Testis (tissue), 2 donors: ENCODE measurements at regions not wholly inside any gene's neighbourhood (a gene's known extent, or its start where the extent isn't known, plus 50 kb on each side); places are given as distances from the start of the nearest gene placed in this dataset.

Source experiments
- DNase-seq: peaks from one replicate; pipeline ENCODE4 v3.0.0-alpha.2; 2019
- H3K27ac ChIP-seq, 2 donors: fragments of 200-600 bp; sonication (generic); one replicate each; pipeline ENCODE4 v1.5.1; 2019
- H3K27me3 ChIP-seq: fragments of 200-600 bp; sonication (generic); one replicate; pipeline ENCODE4 v1.5.1; 2019
- H3K36me3 ChIP-seq: fragments of 200-600 bp; sonication (generic); one replicate; pipeline ENCODE4 v1.5.1; 2017; ENCODE audit warnings: low read depth; ENCODE audit errors: missing control alignments
- H3K4me1 ChIP-seq: fragments of 200-600 bp; sonication (generic); one replicate; pipeline ENCODE4 v1.5.1; 2019
- H3K4me3 ChIP-seq, 2 donors: fragments of 200-600 bp; sonication (generic); one replicate each; pipeline ENCODE4 v1.5.1; 2017 to 2019
- H3K9me3 ChIP-seq: fragments of 200-600 bp; sonication (generic); one replicate; pipeline ENCODE4 v1.5.1; 2017
- POLR2A ChIP-seq: fragments of 450-650 bp; IDR thresholded peaks from one replicate; pipeline ENCODE4 v1.6.1; 2017; ENCODE audit warnings: antibody characterized with exemption, mild to moderate bottlenecking, moderate library complexity
- WGBS, 2 donors: methylation state at CpG; one replicate each; pipeline ENCODE4 v1.1.5; 2018; 5-methylcytosine and 5-hydroxymethylcytosine counted together
- intact Hi-C: fragments of 100-400 bp; cut with DNase I; formaldehyde crosslinking; loops from one replicate; pipeline ENCODE4 v1.15.1; 2023; ENCODE audit warnings: low total_unique reads
- TF ChIP-seq, protein P1 (sequence below), 3 experiments: fragments of 450-650 bp in 2 of 3; fragments of 200-600 bp in 1 of 3; sonication (generic) in 1 of 3; IDR thresholded peaks; one replicate each; pipeline ENCODE4 v1.5.1; 2016 to 2019; ENCODE audit warnings: antibody characterized with exemption in 3 of 3, mild to moderate bottlenecking in 2 of 3, moderate library complexity in 1 of 3

DNA sequence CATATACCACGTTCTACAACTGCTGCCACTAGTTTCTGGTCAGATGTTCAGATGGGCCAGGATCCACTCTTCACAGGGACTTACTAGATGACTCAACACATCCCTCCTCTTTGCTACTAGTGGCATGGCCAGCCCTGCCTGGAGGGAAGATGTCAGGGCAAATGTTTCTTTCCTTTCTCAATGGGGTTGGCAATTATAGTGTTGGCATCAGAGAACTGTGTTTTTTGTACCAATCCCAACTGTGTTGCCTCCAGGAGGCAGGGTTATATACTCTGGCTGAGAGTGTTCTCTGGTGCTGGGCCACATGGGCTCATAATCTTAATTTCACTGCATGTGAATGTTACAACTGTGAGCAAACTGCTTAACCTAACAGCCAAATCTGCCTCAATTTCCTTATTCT is 69.9 kb upstream of the AVPR1A start:
- TF ChIP-seq, protein P1, sequence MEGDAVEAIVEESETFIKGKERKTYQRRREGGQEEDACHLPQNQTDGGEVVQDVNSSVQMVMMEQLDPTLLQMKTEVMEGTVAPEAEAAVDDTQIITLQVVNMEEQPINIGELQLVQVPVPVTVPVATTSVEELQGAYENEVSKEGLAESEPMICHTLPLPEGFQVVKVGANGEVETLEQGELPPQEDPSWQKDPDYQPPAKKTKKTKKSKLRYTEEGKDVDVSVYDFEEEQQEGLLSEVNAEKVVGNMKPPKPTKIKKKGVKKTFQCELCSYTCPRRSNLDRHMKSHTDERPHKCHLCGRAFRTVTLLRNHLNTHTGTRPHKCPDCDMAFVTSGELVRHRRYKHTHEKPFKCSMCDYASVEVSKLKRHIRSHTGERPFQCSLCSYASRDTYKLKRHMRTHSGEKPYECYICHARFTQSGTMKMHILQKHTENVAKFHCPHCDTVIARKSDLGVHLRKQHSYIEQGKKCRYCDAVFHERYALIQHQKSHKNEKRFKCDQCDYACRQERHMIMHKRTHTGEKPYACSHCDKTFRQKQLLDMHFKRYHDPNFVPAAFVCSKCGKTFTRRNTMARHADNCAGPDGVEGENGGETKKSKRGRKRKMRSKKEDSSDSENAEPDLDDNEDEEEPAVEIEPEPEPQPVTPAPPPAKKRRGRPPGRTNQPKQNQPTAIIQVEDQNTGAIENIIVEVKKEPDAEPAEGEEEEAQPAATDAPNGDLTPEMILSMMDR (IDR thresholded peaks at IDR 0.05): no peak
- TF ChIP-seq POLR2A: no peak
- Histone ChIP-seq H3K27ac (no peak overlapping the region), H3K4me1 (no peaks in the 10 kb centered on the region), H3K9me3 (no peaks in the 10 kb centered on the region), H3K36me3 (no peaks in the 10 kb centered on the region), H3K4me3 (no peak overlapping the region), H3K27me3 (no peaks in the 10 kb centered on the region)
- 0 to 43% methylated on average over 1 of the region's 1 CpG for WGBS, 2 donors
- DNase-seq: no peak
- intact Hi-C loops: no loop called here

DNA sequence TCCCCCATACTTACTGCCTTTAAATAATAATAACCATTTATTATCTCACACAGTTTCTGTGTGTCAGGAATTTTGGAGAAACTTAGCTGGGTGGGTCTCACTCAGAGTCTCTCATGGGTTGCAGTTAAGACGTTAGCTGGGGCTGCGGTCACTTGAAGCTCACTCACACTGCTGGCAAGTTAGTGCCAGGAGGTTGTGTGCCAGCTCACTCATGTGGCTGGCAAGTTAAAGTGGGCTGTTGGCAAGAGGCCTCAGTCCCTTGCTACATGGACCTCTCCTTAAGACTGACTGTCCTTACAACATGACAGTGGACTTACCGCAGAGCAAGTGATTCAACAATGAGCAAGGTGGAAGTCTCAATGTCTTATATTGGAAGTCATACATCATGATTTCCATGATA is 61.3 kb upstream of the AVPR1A start:
- intact Hi-C loops: no loop called here
- Histone ChIP-seq H3K27me3 (no peaks in the 10 kb centered on the region), H3K4me1 (no peaks in the 10 kb centered on the region), H3K27ac (no peak overlapping the region), H3K9me3 (no peaks in the 10 kb centered on the region), H3K4me3 (no peak overlapping the region), H3K36me3 (no peaks in the 10 kb centered on the region)
- no peak for TF ChIP-seq POLR2A
- TF ChIP-seq, protein P1 (IDR thresholded peaks at IDR 0.05): no peak
- WGBS, 2 donors: 89 to 96% methylated on average over 3 of the region's 3 CpGs
- no peak for DNase-seq

DNA sequence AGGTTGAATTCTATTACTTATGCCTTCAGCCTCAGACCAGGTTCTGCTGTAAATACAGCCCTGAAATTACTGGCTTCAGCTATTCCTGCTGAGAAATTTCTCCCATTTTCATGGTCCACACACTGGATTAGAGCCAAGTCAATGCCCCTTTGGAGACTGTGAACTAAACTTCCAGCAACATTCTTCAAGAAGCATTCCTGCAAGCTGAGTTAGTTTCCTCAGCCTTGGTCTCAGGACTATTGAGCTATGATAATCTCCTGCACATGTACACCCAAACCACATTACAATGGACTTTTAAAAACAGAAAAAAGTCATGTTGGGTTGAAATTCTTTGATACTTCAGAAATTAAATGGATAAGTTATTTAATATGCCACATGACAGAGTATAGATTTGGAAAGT is 58.0 kb upstream of the AVPR1A start:
- no peaks in the 10 kb centered on the region for H3K27me3 ChIP-seq
- H3K36me3 ChIP-seq: no peaks in the 10 kb centered on the region
- H3K4me1 ChIP-seq: peaks cover 3% of the 10 kb centered on the region
- intact Hi-C loops: no loop called here
- H3K4me3 ChIP-seq: no peak overlapping the region
- DNase-seq: no peak
- no peak for TF ChIP-seq POLR2A
- H3K9me3 ChIP-seq: no peaks in the 10 kb centered on the region
- H3K27ac ChIP-seq: no peak overlapping the region

DNA sequence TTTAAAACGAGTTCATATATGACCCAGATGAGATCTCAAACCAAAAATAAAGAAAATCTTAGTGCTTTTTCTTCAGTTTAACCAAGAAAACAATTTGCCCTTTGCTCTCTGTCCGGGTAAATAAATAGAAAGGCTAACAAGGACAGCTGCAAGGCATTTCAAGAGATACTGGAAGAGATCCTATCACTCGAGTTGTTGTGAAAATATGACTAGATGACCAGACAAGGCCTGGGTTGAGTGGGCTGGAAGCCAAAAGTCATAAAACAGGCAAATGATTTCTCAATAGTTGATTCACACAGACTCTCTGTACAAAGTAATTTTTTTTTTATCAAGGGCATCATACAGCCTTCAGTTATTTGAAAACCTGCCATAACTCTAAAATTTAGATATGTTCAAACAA is 55.9 kb upstream of the AVPR1A start:
- H3K4me3 ChIP-seq: no peak overlapping the region
- no peak overlapping the region for H3K27ac ChIP-seq
- TF ChIP-seq POLR2A: no peak
- TF ChIP-seq, protein P1 (IDR thresholded peaks at IDR 0.05): no peak
- H3K9me3 ChIP-seq: no peaks in the 10 kb centered on the region
- H3K27me3 ChIP-seq: no peaks in the 10 kb centered on the region
- H3K4me1 ChIP-seq: peaks cover 3% of the 10 kb centered on the region
- no peak for DNase-seq
- intact Hi-C loops: no loop called here
- WGBS, 2 donors: 34 to 36% methylated on average over 3 of the region's 3 CpGs
- H3K36me3 ChIP-seq: no peaks in the 10 kb centered on the region

DNA sequence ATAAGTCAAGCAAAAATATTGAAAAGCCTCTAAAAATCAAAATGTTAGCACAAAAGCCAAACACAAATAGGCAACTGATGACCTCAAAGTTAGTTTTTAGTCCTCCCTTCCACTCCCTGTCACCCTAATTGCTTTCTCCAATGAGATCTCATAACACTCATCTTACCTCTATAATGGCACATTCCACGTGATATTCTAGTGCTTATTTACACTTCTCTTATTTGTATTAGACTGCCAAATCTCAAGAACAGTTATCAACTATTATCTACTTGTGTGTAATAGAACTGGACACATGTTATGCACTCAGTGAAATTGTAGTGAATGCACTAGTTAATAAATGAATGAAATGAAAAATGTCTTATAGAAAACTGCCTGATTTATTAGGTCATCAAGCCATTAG is 55.5 kb upstream of the AVPR1A start:
- WGBS, 2 donors: 45 to 56% methylated on average over 1 of the region's 1 CpG
- H3K9me3 ChIP-seq: no peaks in the 10 kb centered on the region

More for the DNA sequence above, 55.5 kb upstream of the AVPR1A start:
- no peak for TF ChIP-seq POLR2A
- TF ChIP-seq, protein P1 (IDR thresholded peaks at IDR 0.05): no peak
- Histone ChIP-seq H3K4me3 (no peak overlapping the region), H3K36me3 (no peaks in the 10 kb centered on the region), H3K27me3 (no peaks in the 10 kb centered on the region), H3K27ac (no peak overlapping the region), H3K4me1 (peaks cover 3% of the 10 kb centered on the region)
- intact Hi-C loops: no loop called here
- DNase-seq: no peak
